22Rv1 (cell line): ENCODE measurements at regions not wholly inside any gene's neighbourhood (a gene's known extent, or its start where the extent isn't known, plus 50 kb on each side); places are given as distances from the start of the nearest gene placed in this dataset.

ENCODE experiments used
- CTCF ChIP-seq: fragments of 450-650 bp; IDR thresholded peaks from 2 replicates; pipeline ENCODE4 v1.5.1; 2017; ENCODE audit warnings: mild to moderate bottlenecking
- ZFX ChIP-seq: fragments of 450-650 bp; IDR thresholded peaks from 2 replicates; pipeline ENCODE4 v1.6.1; 2017; ENCODE audit warnings: antibody characterized with exemption, borderline replicate concordance

- TF ChIP-seq CTCF, result no peak
- no peak for TF ChIP-seq ZFX
Observed at GRCh38 chr6:169859978-169860703, 108.7 kb downstream of the ERMARD start.
